ENCODE measurements at regions not wholly inside any gene's neighbourhood (a gene's known extent, or its start where the extent isn't known, plus 50 kb on each side); places are given as distances from the start of the nearest gene placed in this dataset.

DNA sequence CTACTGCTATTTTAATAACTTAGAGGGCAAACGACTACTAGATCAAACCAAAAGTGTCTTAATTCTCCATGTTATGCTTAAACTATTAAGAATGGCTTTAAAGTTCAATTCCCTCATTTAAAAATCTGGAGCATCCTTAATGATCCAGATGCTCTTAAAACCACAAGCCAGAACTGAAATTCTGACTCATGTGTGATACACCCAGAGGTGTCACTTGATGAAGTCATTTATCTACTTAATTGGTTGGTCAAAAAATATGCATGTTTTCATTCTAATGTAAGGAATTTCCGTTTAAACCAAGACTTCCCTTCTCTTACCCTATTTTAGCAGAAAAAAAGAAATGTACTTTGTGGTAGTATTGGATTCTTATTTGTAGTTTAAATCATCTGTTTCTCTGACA, 1261.2 kb upstream of the B3GALT2 start:
- DNase-seq (ENCODE audit: low spot score in 2 of 2), result no peak
- 51% methylated on average over 2 of the region's 2 CpGs for WGBS

DNA sequence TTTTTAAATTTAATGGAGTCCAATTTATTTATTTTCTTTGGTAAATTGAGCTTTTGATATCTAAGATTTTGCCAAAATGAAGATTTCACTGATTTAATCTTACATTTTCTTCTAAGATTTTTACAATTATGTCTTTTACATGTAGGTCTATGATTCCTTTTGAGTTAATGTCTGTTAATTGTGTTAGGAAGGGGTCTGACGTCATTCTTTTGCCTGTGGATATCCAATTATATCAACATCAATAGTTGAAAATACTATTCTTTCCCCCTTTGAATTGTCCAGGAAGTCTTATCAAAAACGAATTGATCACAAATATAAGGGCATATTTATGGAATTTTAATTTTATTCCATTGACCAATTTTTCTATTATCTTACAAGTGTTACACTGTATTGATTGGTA, 1258.8 kb upstream of the B3GALT2 start:
- no peak for DNase-seq (ENCODE audit: low spot score in 2 of 2)
- no peak for TF ChIP-seq CTCF (IDR thresholded peaks at IDR 0.05)
- no peak for TF ChIP-seq EP300 (IDR thresholded peaks at IDR 0.05)
- no peak for TF ChIP-seq POLR2A (IDR thresholded peaks at IDR 0.05)
- TF ChIP-seq POLR2AphosphoS5 (IDR thresholded peaks at IDR 0.05), result no peak
- Histone ChIP-seq H3K27ac (no peak overlapping the region), H3K4me3 (no peak overlapping the region), H3K27me3 (no peaks in the 10 kb centered on the region), H3K9me3 (no peaks in the 10 kb centered on the region), H3K36me3 (no peaks in the 10 kb centered on the region), H3K4me1 (no peaks in the 10 kb centered on the region)
- WGBS, result 76% methylated on average over 2 of the region's 2 CpGs

More for the DNA sequence above, 1261.2 kb upstream of the B3GALT2 start:
- H3K27ac ChIP-seq, result no peak overlapping the region
- no peaks in the 10 kb centered on the region for H3K27me3 ChIP-seq
- TF ChIP-seq POLR2AphosphoS5 (IDR thresholded peaks at IDR 0.05) (no peak), CTCF (IDR thresholded peaks at IDR 0.05) (no peak), EP300 (IDR thresholded peaks at IDR 0.05) (no peak), POLR2A (IDR thresholded peaks at IDR 0.05) (no peak)
- H3K36me3 ChIP-seq, result no peaks in the 10 kb centered on the region
- no peak overlapping the region for H3K4me3 ChIP-seq
- H3K4me1 ChIP-seq, result no peaks in the 10 kb centered on the region
- no peaks in the 10 kb centered on the region for H3K9me3 ChIP-seq

GRCh38 chr1:194442901-194443575, 1256.6 kb upstream of the B3GALT2 start:
- no peak overlapping the region for H3K27ac ChIP-seq
- no peaks in the 10 kb centered on the region for H3K4me1 ChIP-seq
- no peak for DNase-seq (ENCODE audit: low spot score in 2 of 2)
- 77% methylated on average over 9 of the region's 9 CpGs for WGBS
- no peaks in the 10 kb centered on the region for H3K36me3 ChIP-seq
- H3K27me3 ChIP-seq, result no peaks in the 10 kb centered on the region
- no peak overlapping the region for H3K4me3 ChIP-seq
- H3K9me3 ChIP-seq, result no peaks in the 10 kb centered on the region
- TF ChIP-seq EP300 (IDR thresholded peaks at IDR 0.05) (no peak), CTCF (IDR thresholded peaks at IDR 0.05) (no peak), POLR2A (IDR thresholded peaks at IDR 0.05) (no peak), POLR2AphosphoS5 (IDR thresholded peaks at IDR 0.05) (no peak)

- TF ChIP-seq POLR2AphosphoS5 (IDR thresholded peaks at IDR 0.05) (no peak), CTCF (IDR thresholded peaks at IDR 0.05) (no peak), POLR2A (IDR thresholded peaks at IDR 0.05) (no peak), EP300 (IDR thresholded peaks at IDR 0.05) (no peak)
- Histone ChIP-seq H3K36me3 (no peaks in the 10 kb centered on the region), H3K27ac (no peak overlapping the region), H3K27me3 (no peaks in the 10 kb centered on the region), H3K4me3 (no peak overlapping the region), H3K9me3 (no peaks in the 10 kb centered on the region), H3K4me1 (no peaks in the 10 kb centered on the region)
- no peak for DNase-seq (ENCODE audit: low spot score in 2 of 2)
- WGBS, result 67% methylated on average over 1 of the region's 2 CpGs
Measured at GRCh38 chr1:194437135-194437534, 1250.7 kb upstream of the B3GALT2 start.

DNA sequence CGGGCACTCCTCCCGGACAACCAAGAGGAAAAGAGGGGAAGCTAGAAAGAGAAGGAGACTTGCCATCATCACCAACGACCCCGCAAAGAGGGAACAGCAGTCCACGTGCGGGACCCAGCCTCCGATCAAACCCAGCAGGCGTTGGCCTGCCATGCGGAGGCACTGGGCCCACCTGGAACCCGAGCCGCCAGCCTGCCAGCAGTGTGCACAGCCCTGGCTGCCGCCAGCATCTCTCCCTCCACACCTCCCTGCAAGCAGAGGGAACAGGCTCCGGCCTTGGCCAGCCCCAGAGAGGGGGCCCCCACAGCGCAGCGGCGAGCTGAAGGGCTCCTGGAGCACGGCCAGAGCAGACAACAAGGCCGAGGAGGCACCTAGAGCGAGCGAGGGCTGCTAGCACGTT, 1244.7 kb upstream of the B3GALT2 start:
- no peaks in the 10 kb centered on the region for H3K36me3 ChIP-seq
- no peaks in the 10 kb centered on the region for H3K27me3 ChIP-seq
- no peak overlapping the region for H3K4me3 ChIP-seq
- H3K4me1 ChIP-seq, result no peaks in the 10 kb centered on the region
- no peaks in the 10 kb centered on the region for H3K9me3 ChIP-seq
- 97% methylated on average over 20 of the region's 21 CpGs for WGBS
- no peak overlapping the region for H3K27ac ChIP-seq
- TF ChIP-seq CTCF (IDR thresholded peaks at IDR 0.05), result no peak
- TF ChIP-seq EP300 (IDR thresholded peaks at IDR 0.05), result no peak
- TF ChIP-seq POLR2A (IDR thresholded peaks at IDR 0.05), result no peak
- TF ChIP-seq POLR2AphosphoS5 (IDR thresholded peaks at IDR 0.05), result no peak
- no peak for DNase-seq (ENCODE audit: low spot score in 2 of 2)
